ENCODE measurements at regions not wholly inside any gene's neighbourhood (a gene's known extent, or its start where the extent isn't known, plus 50 kb on each side); places are given as distances from the start of the nearest gene placed in this dataset.

DNA sequence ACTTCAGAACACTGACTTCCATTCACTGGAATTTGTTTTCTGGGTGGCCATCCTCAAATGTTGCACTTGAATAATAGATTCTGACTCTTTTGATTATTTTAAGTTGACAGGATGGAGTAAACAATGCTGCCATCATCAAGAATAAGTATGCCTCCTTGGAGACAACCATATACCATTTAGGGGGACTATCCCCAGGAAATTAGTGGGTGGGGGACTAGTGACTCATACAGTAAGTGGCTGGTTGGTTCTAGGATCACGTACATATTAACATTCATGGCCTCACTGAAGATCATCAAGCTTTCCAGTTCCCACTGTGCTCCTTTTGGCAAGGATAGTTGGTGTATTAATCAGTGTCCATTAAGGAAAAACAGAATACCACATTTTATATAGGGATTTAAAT, 615.2 kb downstream of the CCSER2 start:
- H3K9me3 ChIP-seq (ENCODE audit: control insufficient read depth, insufficient read depth, low read depth, low read length) = no peaks in the 10 kb centered on the region
- no peaks in the 10 kb centered on the region for H3K36me3 ChIP-seq (ENCODE audit: control insufficient read depth in 2 of 2, insufficient read depth in 1 of 2, low read length in 2 of 2)
- POLR2A ChIA-PET = no interaction called here
- H3K27ac ChIP-seq (ENCODE audit: extremely low read depth, low read depth, low read length) = no peak overlapping the region
- H3K4me1 ChIP-seq (ENCODE audit: control insufficient read depth, insufficient read depth, low read length) = no peaks in the 10 kb centered on the region
- TF ChIP-seq, protein P1, sequence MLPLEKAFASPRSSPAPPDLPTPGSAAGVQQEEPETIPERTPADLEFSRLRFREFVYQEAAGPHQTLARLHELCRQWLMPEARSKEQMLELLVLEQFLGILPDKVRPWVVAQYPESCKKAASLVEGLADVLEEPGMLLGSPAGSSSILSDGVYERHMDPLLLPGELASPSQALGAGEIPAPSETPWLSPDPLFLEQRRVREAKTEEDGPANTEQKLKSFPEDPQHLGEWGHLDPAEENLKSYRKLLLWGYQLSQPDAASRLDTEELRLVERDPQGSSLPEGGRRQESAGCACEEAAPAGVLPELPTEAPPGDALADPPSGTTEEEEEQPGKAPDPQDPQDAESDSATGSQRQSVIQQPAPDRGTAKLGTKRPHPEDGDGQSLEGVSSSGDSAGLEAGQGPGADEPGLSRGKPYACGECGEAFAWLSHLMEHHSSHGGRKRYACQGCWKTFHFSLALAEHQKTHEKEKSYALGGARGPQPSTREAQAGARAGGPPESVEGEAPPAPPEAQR (tag by site-specific recombination; IDR thresholded peaks at IDR 0.05) = no peak
- TF ChIP-seq, protein P2, sequence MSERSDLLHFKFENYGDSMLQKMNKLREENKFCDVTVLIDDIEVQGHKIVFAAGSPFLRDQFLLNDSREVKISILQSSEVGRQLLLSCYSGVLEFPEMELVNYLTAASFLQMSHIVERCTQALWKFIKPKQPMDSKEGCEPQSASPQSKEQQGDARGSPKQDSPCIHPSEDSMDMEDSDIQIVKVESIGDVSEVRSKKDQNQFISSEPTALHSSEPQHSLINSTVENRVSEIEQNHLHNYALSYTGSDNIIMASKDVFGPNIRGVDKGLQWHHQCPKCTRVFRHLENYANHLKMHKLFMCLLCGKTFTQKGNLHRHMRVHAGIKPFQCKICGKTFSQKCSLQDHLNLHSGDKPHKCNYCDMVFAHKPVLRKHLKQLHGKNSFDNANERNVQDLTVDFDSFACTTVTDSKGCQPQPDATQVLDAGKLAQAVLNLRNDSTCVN (tag by site-specific recombination; optimal IDR thresholded peaks at IDR 0.05) = no peak
- TF ChIP-seq ZNF626 (tag by site-specific recombination; IDR thresholded peaks at IDR 0.05) = no peak
- TF ChIP-seq, protein P3, sequence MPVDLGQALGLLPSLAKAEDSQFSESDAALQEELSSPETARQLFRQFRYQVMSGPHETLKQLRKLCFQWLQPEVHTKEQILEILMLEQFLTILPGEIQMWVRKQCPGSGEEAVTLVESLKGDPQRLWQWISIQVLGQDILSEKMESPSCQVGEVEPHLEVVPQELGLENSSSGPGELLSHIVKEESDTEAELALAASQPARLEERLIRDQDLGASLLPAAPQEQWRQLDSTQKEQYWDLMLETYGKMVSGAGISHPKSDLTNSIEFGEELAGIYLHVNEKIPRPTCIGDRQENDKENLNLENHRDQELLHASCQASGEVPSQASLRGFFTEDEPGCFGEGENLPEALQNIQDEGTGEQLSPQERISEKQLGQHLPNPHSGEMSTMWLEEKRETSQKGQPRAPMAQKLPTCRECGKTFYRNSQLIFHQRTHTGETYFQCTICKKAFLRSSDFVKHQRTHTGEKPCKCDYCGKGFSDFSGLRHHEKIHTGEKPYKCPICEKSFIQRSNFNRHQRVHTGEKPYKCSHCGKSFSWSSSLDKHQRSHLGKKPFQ (tag by site-specific recombination; IDR thresholded peaks at IDR 0.05) = no peak
- no peak for TF ChIP-seq ZNF629 (tag by site-specific recombination; IDR thresholded peaks at IDR 0.05)
- no peak for TF ChIP-seq ZNF311 (tag by site-specific recombination; IDR thresholded peaks at IDR 0.05; ENCODE audit: borderline replicate concordance)
- no peak for TF ChIP-seq REPIN1 (tag by site-specific recombination; IDR thresholded peaks at IDR 0.05; ENCODE audit: low read depth)
- no peak for TF ChIP-seq ZNF16 (tag by site-specific recombination; IDR thresholded peaks at IDR 0.05; ENCODE audit: low read depth)
- TF ChIP-seq, protein P4, sequence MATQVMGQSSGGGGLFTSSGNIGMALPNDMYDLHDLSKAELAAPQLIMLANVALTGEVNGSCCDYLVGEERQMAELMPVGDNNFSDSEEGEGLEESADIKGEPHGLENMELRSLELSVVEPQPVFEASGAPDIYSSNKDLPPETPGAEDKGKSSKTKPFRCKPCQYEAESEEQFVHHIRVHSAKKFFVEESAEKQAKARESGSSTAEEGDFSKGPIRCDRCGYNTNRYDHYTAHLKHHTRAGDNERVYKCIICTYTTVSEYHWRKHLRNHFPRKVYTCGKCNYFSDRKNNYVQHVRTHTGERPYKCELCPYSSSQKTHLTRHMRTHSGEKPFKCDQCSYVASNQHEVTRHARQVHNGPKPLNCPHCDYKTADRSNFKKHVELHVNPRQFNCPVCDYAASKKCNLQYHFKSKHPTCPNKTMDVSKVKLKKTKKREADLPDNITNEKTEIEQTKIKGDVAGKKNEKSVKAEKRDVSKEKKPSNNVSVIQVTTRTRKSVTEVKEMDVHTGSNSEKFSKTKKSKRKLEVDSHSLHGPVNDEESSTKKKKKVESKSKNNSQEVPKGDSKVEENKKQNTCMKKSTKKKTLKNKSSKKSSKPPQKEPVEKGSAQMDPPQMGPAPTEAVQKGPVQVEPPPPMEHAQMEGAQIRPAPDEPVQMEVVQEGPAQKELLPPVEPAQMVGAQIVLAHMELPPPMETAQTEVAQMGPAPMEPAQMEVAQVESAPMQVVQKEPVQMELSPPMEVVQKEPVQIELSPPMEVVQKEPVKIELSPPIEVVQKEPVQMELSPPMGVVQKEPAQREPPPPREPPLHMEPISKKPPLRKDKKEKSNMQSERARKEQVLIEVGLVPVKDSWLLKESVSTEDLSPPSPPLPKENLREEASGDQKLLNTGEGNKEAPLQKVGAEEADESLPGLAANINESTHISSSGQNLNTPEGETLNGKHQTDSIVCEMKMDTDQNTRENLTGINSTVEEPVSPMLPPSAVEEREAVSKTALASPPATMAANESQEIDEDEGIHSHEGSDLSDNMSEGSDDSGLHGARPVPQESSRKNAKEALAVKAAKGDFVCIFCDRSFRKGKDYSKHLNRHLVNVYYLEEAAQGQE (tag by site-specific recombination; IDR thresholded peaks at IDR 0.05) = no peak
- TF ChIP-seq, protein P5, sequence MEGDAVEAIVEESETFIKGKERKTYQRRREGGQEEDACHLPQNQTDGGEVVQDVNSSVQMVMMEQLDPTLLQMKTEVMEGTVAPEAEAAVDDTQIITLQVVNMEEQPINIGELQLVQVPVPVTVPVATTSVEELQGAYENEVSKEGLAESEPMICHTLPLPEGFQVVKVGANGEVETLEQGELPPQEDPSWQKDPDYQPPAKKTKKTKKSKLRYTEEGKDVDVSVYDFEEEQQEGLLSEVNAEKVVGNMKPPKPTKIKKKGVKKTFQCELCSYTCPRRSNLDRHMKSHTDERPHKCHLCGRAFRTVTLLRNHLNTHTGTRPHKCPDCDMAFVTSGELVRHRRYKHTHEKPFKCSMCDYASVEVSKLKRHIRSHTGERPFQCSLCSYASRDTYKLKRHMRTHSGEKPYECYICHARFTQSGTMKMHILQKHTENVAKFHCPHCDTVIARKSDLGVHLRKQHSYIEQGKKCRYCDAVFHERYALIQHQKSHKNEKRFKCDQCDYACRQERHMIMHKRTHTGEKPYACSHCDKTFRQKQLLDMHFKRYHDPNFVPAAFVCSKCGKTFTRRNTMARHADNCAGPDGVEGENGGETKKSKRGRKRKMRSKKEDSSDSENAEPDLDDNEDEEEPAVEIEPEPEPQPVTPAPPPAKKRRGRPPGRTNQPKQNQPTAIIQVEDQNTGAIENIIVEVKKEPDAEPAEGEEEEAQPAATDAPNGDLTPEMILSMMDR (tag by site-specific recombination; IDR thresholded peaks at IDR 0.05) = no peak
- H3K4me3 ChIP-seq (ENCODE audit: low read depth, low read length) = no peak overlapping the region
- CTCF ChIA-PET = interaction anchor here (0.8 to 1.0 kb wide), 2 partner anchors 16 to 276 kb away, joined by 3 read pairs; no protein-coding TSS in a partner anchor

DNA sequence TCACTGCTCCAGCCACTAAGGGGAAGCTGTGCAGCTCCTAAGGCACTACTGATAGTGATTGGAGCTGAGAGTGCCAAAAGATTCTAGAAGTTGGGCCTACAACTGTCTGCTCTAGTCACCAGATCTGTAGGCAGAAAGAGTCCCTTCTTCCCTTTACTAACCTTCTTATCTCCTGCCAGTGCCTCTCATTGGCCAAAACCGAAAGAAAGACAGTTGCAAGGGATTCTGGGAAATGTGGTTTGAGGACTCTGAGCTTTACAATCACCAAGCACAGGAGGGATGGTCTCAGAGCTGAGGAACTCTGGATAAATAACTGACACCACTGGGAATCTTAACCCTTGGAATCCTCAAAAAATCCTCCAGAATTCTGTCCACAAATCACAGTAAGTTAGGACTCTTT, 615.8 kb downstream of the CCSER2 start:
- TF ChIP-seq KLF9 (tag by site-specific recombination; IDR thresholded peaks at IDR 0.05; ENCODE audit: low read depth) (no peak), KLF1 (tag by site-specific recombination; IDR thresholded peaks at IDR 0.05) (no peak), ZNF621 (tag by site-specific recombination; IDR thresholded peaks at IDR 0.05) (no peak), SALL2 (tag by site-specific recombination; IDR thresholded peaks at IDR 0.05; ENCODE audit: borderline replicate concordance) (no peak), ZNF791 (tag by site-specific recombination; IDR thresholded peaks at IDR 0.05) (no peak)
- TF ChIP-seq, protein P6, sequence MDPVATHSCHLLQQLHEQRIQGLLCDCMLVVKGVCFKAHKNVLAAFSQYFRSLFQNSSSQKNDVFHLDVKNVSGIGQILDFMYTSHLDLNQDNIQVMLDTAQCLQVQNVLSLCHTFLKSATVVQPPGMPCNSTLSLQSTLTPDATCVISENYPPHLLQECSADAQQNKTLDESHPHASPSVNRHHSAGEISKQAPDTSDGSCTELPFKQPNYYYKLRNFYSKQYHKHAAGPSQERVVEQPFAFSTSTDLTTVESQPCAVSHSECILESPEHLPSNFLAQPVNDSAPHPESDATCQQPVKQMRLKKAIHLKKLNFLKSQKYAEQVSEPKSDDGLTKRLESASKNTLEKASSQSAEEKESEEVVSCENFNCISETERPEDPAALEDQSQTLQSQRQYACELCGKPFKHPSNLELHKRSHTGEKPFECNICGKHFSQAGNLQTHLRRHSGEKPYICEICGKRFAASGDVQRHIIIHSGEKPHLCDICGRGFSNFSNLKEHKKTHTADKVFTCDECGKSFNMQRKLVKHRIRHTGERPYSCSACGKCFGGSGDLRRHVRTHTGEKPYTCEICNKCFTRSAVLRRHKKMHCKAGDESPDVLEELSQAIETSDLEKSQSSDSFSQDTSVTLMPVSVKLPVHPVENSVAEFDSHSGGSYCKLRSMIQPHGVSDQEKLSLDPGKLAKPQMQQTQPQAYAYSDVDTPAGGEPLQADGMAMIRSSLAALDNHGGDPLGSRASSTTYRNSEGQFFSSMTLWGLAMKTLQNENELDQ (tag by site-specific recombination; IDR thresholded peaks at IDR 0.05; ENCODE audit: low read depth) = no peak
- TF ChIP-seq, protein P7, sequence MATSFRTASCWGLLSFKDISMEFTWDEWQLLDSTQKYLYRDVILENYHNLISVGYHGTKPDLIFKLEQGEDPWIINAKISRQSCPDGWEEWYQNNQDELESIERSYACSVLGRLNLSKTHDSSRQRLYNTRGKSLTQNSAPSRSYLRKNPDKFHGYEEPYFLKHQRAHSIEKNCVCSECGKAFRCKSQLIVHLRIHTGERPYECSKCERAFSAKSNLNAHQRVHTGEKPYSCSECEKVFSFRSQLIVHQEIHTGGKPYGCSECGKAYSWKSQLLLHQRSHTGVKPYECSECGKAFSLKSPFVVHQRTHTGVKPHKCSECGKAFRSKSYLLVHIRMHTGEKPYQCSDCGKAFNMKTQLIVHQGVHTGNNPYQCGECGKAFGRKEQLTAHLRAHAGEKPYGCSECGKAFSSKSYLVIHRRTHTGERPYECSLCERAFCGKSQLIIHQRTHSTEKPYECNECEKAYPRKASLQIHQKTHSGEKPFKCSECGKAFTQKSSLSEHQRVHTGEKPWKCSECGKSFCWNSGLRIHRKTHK (tag by site-specific recombination; IDR thresholded peaks at IDR 0.05) = no peak
- Histone ChIP-seq H3K27ac (ENCODE audit: extremely low read depth, low read depth, low read length) (no peak overlapping the region), H3K4me1 (ENCODE audit: control insufficient read depth, insufficient read depth, low read length) (no peaks in the 10 kb centered on the region), H3K4me3 (ENCODE audit: low read depth, low read length) (no peak overlapping the region), H3K9me3 (ENCODE audit: control insufficient read depth, insufficient read depth, low read depth, low read length) (no peaks in the 10 kb centered on the region), H3K36me3 (ENCODE audit: control insufficient read depth in 2 of 2, insufficient read depth in 1 of 2, low read length in 2 of 2) (no peaks in the 10 kb centered on the region)
- ChIA-PET POLR2A (no interaction called here), CTCF (interaction anchor here (0.6 to 1.4 kb wide), 4 partner anchors 8 to 1203 kb away, joined by 3 to 4 read pairs (median 3); no protein-coding TSS in a partner anchor)
